MCF 10A (cell line): ENCODE measurements at regions not wholly inside any gene's neighbourhood (a gene's known extent, or its start where the extent isn't known, plus 50 kb on each side); places are given as distances from the start of the nearest gene placed in this dataset.

Source experiments
- BruUV-seq: library from RNA; stranded (reverse); fragments of 400-500 nt; replicated peaks from 2 replicates; lab custom pipeline; 2021; lab: Mats Ljungman, UMichigan
- CTCF ChIA-PET: fragments of 300-600 bp; sonication (Branson Sonifier 250); formaldehyde crosslinking; extraction: SDS; loops from one replicate; lab custom pipeline; 2021; ENCODE audit warnings: antibody characterized with exemption, inconsistent platforms; lab: Yijun Ruan, JAX
- POLR2A ChIA-PET: fragments of 300-600, 350-650 bp; sonication (Branson Sonifier 250); formaldehyde crosslinking; extraction: SDS; loops from one replicate; lab custom pipeline; 2020; ENCODE audit warnings: antibody characterized with exemption, inconsistent platforms; lab: Yijun Ruan, JAX
- DNase-seq: peaks from one replicate; pipeline ENCODE4 v3.0.0-alpha.2; 2018; ENCODE audit not compliant: unreplicated experiment
- H3K27ac Mint-ChIP-seq: one replicate; pipeline ENCODE4 v1.8.0; 2022; ENCODE audit warnings: mild to moderate bottlenecking, low read depth, mixed read lengths; ENCODE audit not compliant: unreplicated experiment
- H3K27me3 Mint-ChIP-seq: one replicate; pipeline ENCODE4 v1.8.0; 2022; ENCODE audit warnings: mixed read lengths; ENCODE audit not compliant: insufficient read depth, unreplicated experiment
- H3K36me3 Mint-ChIP-seq: one replicate; pipeline ENCODE4 v1.8.0; 2022; ENCODE audit warnings: mild to moderate bottlenecking, moderate library complexity, mixed read lengths; ENCODE audit not compliant: insufficient read depth, unreplicated experiment
- H3K4me1 Mint-ChIP-seq: one replicate; pipeline ENCODE4 v1.8.0; 2022; ENCODE audit warnings: mixed read lengths; ENCODE audit not compliant: insufficient read depth, unreplicated experiment
- H3K4me3 Mint-ChIP-seq: one replicate; pipeline ENCODE4 v1.8.0; 2022; ENCODE audit warnings: mild to moderate bottlenecking, moderate library complexity, mixed read lengths; ENCODE audit not compliant: unreplicated experiment
- H3K9me3 Mint-ChIP-seq: one replicate; pipeline ENCODE4 v1.8.0; 2022; ENCODE audit warnings: mixed read lengths; ENCODE audit not compliant: unreplicated experiment
- CTCF ChIP-seq: fragments of 200-600 bp; IDR thresholded peaks from one replicate; pipeline ENCODE4 v1.8.0; 2022; ENCODE audit warnings: antibody characterized with exemption, mild to moderate bottlenecking; ENCODE audit not compliant: unreplicated experiment
- intact Hi-C: fragments of 100-400 bp; cut with micrococcal nuclease; formaldehyde crosslinking; loops from 2 replicates; pipeline ENCODE4 v1.14.1; 2022

GRCh38 chr5:124371111-124371706 lies 375.2 kb downstream of the ZNF608 start:
- Mint-ChIP-seq H3K4me3 (no peak overlapping the region), H3K27ac (no peak overlapping the region), H3K9me3 (peaks cover 16% of the 10 kb centered on the region), H3K36me3 (no peaks in the 10 kb centered on the region), H3K27me3 (no peaks in the 10 kb centered on the region), H3K4me1 (no peaks in the 10 kb centered on the region)
- TF ChIP-seq CTCF, result no peak
- POLR2A ChIA-PET, result interaction anchor here (0.7 kb wide), 3 partner anchors 55 to 1180 kb away, joined by 3 read pairs; no protein-coding TSS in a partner anchor
- DNase-seq, result no peak
- no TSS peak for BruUV-seq
- CTCF ChIA-PET, result interaction anchor here (0.7 kb wide), 1 partner anchor 53 kb away, joined by 3 read pairs; no protein-coding TSS in a partner anchor
- intact Hi-C loops, result no loop called here

GRCh38 chr5:124370601-124371000 lies 375.8 kb downstream of the ZNF608 start:
- Mint-ChIP-seq H3K4me3 (no peak overlapping the region), H3K27me3 (no peaks in the 10 kb centered on the region), H3K9me3 (peaks cover 13% of the 10 kb centered on the region), H3K4me1 (no peaks in the 10 kb centered on the region), H3K36me3 (no peaks in the 10 kb centered on the region), H3K27ac (no peak overlapping the region)
- ChIA-PET POLR2A (interaction anchor here (0.7 kb wide), 1 partner anchor 1180 kb away, joined by 3 read pairs; no protein-coding TSS in a partner anchor), CTCF (interaction anchor here (0.7 kb wide), 2 partner anchors 40 to 52 kb away, joined by 3 read pairs; no protein-coding TSS in a partner anchor)
- intact Hi-C loops, result no loop called here
- DNase-seq, result no peak
- TF ChIP-seq CTCF, result no peak
- no TSS peak for BruUV-seq

GRCh38 chr5:124365361-124365801 lies 381.1 kb downstream of the ZNF608 start:
- H3K27me3 Mint-ChIP-seq, result no peaks in the 10 kb centered on the region
- no peak overlapping the region for H3K27ac Mint-ChIP-seq
- BruUV-seq, result no TSS peak
- H3K4me3 Mint-ChIP-seq, result no peak overlapping the region
- H3K9me3 Mint-ChIP-seq, result peaks cover 17% of the 10 kb centered on the region
- no peak for DNase-seq
- H3K4me1 Mint-ChIP-seq, result no peaks in the 10 kb centered on the region
- CTCF ChIA-PET, result interaction anchor here (0.5 to 0.6 kb wide), 2 partner anchors 674 to 1128 kb away, joined by 3 to 4 read pairs; no protein-coding TSS in a partner anchor
- intact Hi-C loops, result no loop called here
- POLR2A ChIA-PET, result interaction anchor here (0.6 kb wide), 1 partner anchor 15 kb away, joined by 3 read pairs; no protein-coding TSS in a partner anchor
- TF ChIP-seq CTCF, result no peak
- no peaks in the 10 kb centered on the region for H3K36me3 Mint-ChIP-seq

- BruUV-seq, result no TSS peak
- Mint-ChIP-seq H3K36me3 (no peaks in the 10 kb centered on the region), H3K9me3 (peaks cover 24% of the 10 kb centered on the region), H3K4me3 (no peak overlapping the region), H3K27ac (no peak overlapping the region), H3K4me1 (no peaks in the 10 kb centered on the region), H3K27me3 (no peaks in the 10 kb centered on the region)
- no peak for DNase-seq
- POLR2A ChIA-PET, result no interaction called here
- intact Hi-C loops, result no loop called here
- TF ChIP-seq CTCF, result no peak
- CTCF ChIA-PET, result interaction anchor here (0.7 to 0.8 kb wide), 2 partner anchors 18 to 556 kb away, joined by 3 read pairs; no protein-coding TSS in a partner anchor
These were observed 390.5 kb downstream of the ZNF608 start for GRCh38 chr5:124355928-124356327.
